Suprapubic skin (tissue), 4 donors: ENCODE measurements at regions not wholly inside any gene's neighbourhood (a gene's known extent, or its start where the extent isn't known, plus 50 kb on each side); places are given as distances from the start of the nearest gene placed in this dataset.

ENCODE experiments used
- DNase-seq, 2 donors: peaks; one replicate each; pipeline ENCODE4 v3.0.0-alpha.2; 2019; ENCODE audit warnings: low spot score in 2 of 2
- H3K27ac ChIP-seq: fragments of 200-600 bp; sonication (generic); one replicate; pipeline ENCODE4 v1.5.1; 2019
- H3K27me3 ChIP-seq: fragments of 200-600 bp; sonication (generic); one replicate; pipeline ENCODE4 v1.5.1; 2019
- H3K36me3 ChIP-seq: fragments of 200-600 bp; sonication (generic); one replicate; pipeline ENCODE4 v1.5.1; 2019
- H3K4me1 ChIP-seq: fragments of 200-600 bp; sonication (generic); one replicate; pipeline ENCODE4 v1.5.1; 2019
- H3K4me3 ChIP-seq: fragments of 200-600 bp; sonication (generic); one replicate; pipeline ENCODE4 v1.5.1; 2019; ENCODE audit warnings: mild to moderate bottlenecking
- H3K9me3 ChIP-seq: fragments of 200-600 bp; sonication (generic); one replicate; pipeline ENCODE4 v1.5.1; 2019
- CTCF ChIP-seq, 2 donors: fragments of 200-600 bp in 1 of 2; fragments of 450-650 bp in 1 of 2; sonication (generic) in 1 of 2; IDR thresholded peaks; one replicate each; pipeline ENCODE4 v1.5.1; 2016 to 2019; ENCODE audit warnings: antibody characterized with exemption in 2 of 2, mild to moderate bottlenecking in 1 of 2, moderate library complexity in 1 of 2
- EP300 ChIP-seq: sonication (generic); formaldehyde crosslinking; IDR thresholded peaks from one replicate; pipeline ENCODE4 v1.6.1; 2017; ENCODE audit warnings: antibody characterized with exemption
- POLR2A ChIP-seq, 2 donors: fragments of 450-650 bp; IDR thresholded peaks; one replicate each; pipeline ENCODE4 v1.6.1; 2017; ENCODE audit warnings: antibody characterized with exemption in 2 of 2, mild to moderate bottlenecking in 2 of 2, moderate library complexity in 2 of 2
- POLR2AphosphoS5 ChIP-seq, 3 donors: sonication (generic); formaldehyde crosslinking; IDR thresholded peaks; one replicate each; pipeline ENCODE4 v1.6.1; 2017; ENCODE audit warnings: antibody characterized with exemption in 3 of 3
- WGBS: methylation state at CpG from one replicate; pipeline ENCODE4 v1.1.5; 2018; 5-methylcytosine and 5-hydroxymethylcytosine counted together

GRCh38 chr13:53520132-53520531, 491.5 kb downstream of the OLFM4 start:
- no peak for DNase-seq
- Histone ChIP-seq H3K36me3 (no peaks in the 10 kb centered on the region), H3K27me3 (no peaks in the 10 kb centered on the region), H3K4me1 (no peaks in the 10 kb centered on the region), H3K9me3 (no peaks in the 10 kb centered on the region), H3K4me3 (no peak overlapping the region), H3K27ac (no peak overlapping the region)
- TF ChIP-seq POLR2A (IDR thresholded peaks at IDR 0.05): no peak
- TF ChIP-seq POLR2AphosphoS5 (IDR thresholded peaks at IDR 0.05): no peak
- no peak for TF ChIP-seq CTCF (IDR thresholded peaks at IDR 0.05)
- no peak for TF ChIP-seq EP300

GRCh38 chr13:53522034-53522433, 493.4 kb downstream of the OLFM4 start:
- DNase-seq: no peak
- H3K27ac ChIP-seq: no peak overlapping the region
- H3K36me3 ChIP-seq: no peaks in the 10 kb centered on the region
- H3K27me3 ChIP-seq: no peaks in the 10 kb centered on the region
- H3K4me3 ChIP-seq: no peak overlapping the region
- no peaks in the 10 kb centered on the region for H3K9me3 ChIP-seq
- TF ChIP-seq POLR2A (IDR thresholded peaks at IDR 0.05) (no peak), CTCF (IDR thresholded peaks at IDR 0.05) (no peak), POLR2AphosphoS5 (IDR thresholded peaks at IDR 0.05) (no peak), EP300 (no peak)
- no peaks in the 10 kb centered on the region for H3K4me1 ChIP-seq

GRCh38 chr13:53537586-53537985, 509.0 kb downstream of the OLFM4 start:
- no peaks in the 10 kb centered on the region for H3K9me3 ChIP-seq
- H3K27me3 ChIP-seq: no peaks in the 10 kb centered on the region
- no peak overlapping the region for H3K27ac ChIP-seq
- no peaks in the 10 kb centered on the region for H3K36me3 ChIP-seq
- H3K4me1 ChIP-seq: no peaks in the 10 kb centered on the region
- no peak for DNase-seq
- no peak overlapping the region for H3K4me3 ChIP-seq
- 60% methylated on average over 1 of the region's 1 CpG for whole genome bisulfite sequencing
- TF ChIP-seq CTCF (IDR thresholded peaks at IDR 0.05): no peak
- TF ChIP-seq POLR2AphosphoS5 (IDR thresholded peaks at IDR 0.05): no peak

GRCh38 chr13:53545340-53545941, 516.8 kb downstream of the OLFM4 start:
- no peak for TF ChIP-seq POLR2AphosphoS5 (IDR thresholded peaks at IDR 0.05)
- TF ChIP-seq EP300: no peak
- TF ChIP-seq CTCF (IDR thresholded peaks at IDR 0.05): no peak
- TF ChIP-seq POLR2A (IDR thresholded peaks at IDR 0.05): no peak
- no CpG with 5 or more reads among the region's 1 CpG for WGBS
- H3K36me3 ChIP-seq: no peaks in the 10 kb centered on the region
- H3K9me3 ChIP-seq: no peaks in the 10 kb centered on the region
- no peak for DNase-seq
- H3K27me3 ChIP-seq: no peaks in the 10 kb centered on the region
- H3K27ac ChIP-seq: no peak overlapping the region
- H3K4me1 ChIP-seq: no peaks in the 10 kb centered on the region
- no peak overlapping the region for H3K4me3 ChIP-seq

GRCh38 chr13:53560556-53560955, 531.9 kb downstream of the OLFM4 start:
- no peaks in the 10 kb centered on the region for H3K4me1 ChIP-seq
- no peak for DNase-seq
- no peak overlapping the region for H3K27ac ChIP-seq
- H3K4me3 ChIP-seq: no peak overlapping the region
- H3K27me3 ChIP-seq: no peaks in the 10 kb centered on the region
- H3K36me3 ChIP-seq: no peaks in the 10 kb centered on the region
- TF ChIP-seq POLR2A (IDR thresholded peaks at IDR 0.05) (no peak), POLR2AphosphoS5 (IDR thresholded peaks at IDR 0.05) (no peak), CTCF (IDR thresholded peaks at IDR 0.05) (no peak), EP300 (no peak)
- WGBS: 37% methylated on average over 1 of the region's 1 CpG
- H3K9me3 ChIP-seq: no peaks in the 10 kb centered on the region
